GM12878 (cell line): ENCODE measurements at regions not wholly inside any gene's neighbourhood (a gene's known extent, or its start where the extent isn't known, plus 50 kb on each side); places are given as distances from the start of the nearest gene placed in this dataset.

Experiments
- ATAC-seq: fragments of 200-7000 bp; cut with Tn5 transposase; 3 replicates; pipeline ENCODE4 v1.9.1; 2020; ENCODE audit warnings: mild to moderate bottlenecking, moderate library complexity
- BruUV-seq: library from RNA; stranded (reverse); fragments of 400-500 nt; replicated peaks from 2 replicates; lab custom pipeline; 2021; lab: Mats Ljungman, UMichigan
- CTCF ChIA-PET: fragments of 300-600 bp; sonication (Branson Sonifier 250); formaldehyde crosslinking; extraction: SDS; loops from one replicate; lab custom pipeline; 2021; ENCODE audit warnings: inconsistent platforms; lab: Yijun Ruan, JAX
- POLR2A ChIA-PET: fragments of 350-600 bp; formaldehyde crosslinking; extraction: SDS; loops from one replicate; lab custom pipeline; 2021; ENCODE audit warnings: inconsistent platforms; lab: Charles Lee
- RAD21 ChIA-PET: fragments of 300-600 bp; sonication (Branson Sonifier 250); formaldehyde crosslinking; loops from one replicate; lab custom pipeline; 2023; ENCODE audit warnings: antibody characterized with exemption; ENCODE audit not compliant: unreplicated experiment; lab: Charles Lee
- SMC1A ChIA-PET: fragments of 300-600 bp; sonication (Branson Sonifier 250); formaldehyde crosslinking; loops from one replicate; lab custom pipeline; 2023; ENCODE audit not compliant: unreplicated experiment, uncharacterized antibody; lab: Charles Lee
- DNase-seq: peaks from one replicate; pipeline ENCODE4 v3.0.0-alpha.2; 2011; ENCODE audit warnings: low read depth, low spot score
- FAIRE-seq: peaks from 3 replicates; lab custom pipeline; 2011; peaks lifted over from hg19 to GRCh38; lab: Jason Lieb, UNC
- H2AFZ ChIP-seq: 2 replicates; pipeline ENCODE4 v1.6.0; 2011; ENCODE audit warnings: low read depth, low read length, control low read depth; ENCODE audit not compliant: control insufficient read depth
- H3K27ac ChIP-seq: 2 replicates; pipeline ENCODE4 v1.5.1; 2011; ENCODE audit warnings: control low read depth; ENCODE audit not compliant: control insufficient read depth, insufficient read depth
- H3K27me3 ChIP-seq, 2 experiments: replicated peaks in 1 of 2; 2 replicates each; pipeline versions ENCODE4 v1.6.0 to v1.6.1; 2011; ENCODE audit warnings: low read length in 1 of 2; ENCODE audit not compliant: control insufficient read depth in 2 of 2, insufficient read depth in 2 of 2
- H3K36me3 ChIP-seq, 2 experiments: 2 replicates each; pipeline ENCODE4 v1.5.1; 2011; ENCODE audit warnings: low read length in 1 of 2; ENCODE audit not compliant: control insufficient read depth in 2 of 2, insufficient read depth in 2 of 2
- H3K4me1 ChIP-seq: 2 replicates; pipeline ENCODE4 v1.6.1; 2011; ENCODE audit warnings: mild to moderate bottlenecking, low read length, moderate library complexity, mixed read lengths; ENCODE audit not compliant: control insufficient read depth, insufficient read depth
- H3K4me2 ChIP-seq: 2 replicates; pipeline ENCODE4 v1.6.0; 2011; ENCODE audit warnings: control low read depth; ENCODE audit not compliant: control insufficient read depth, insufficient read depth
- H3K4me3 ChIP-seq: fragments of 200-600 bp; sonication (generic); 2 replicates; pipeline ENCODE4 v1.5.1; 2016
- H3K79me2 ChIP-seq: 2 replicates; pipeline ENCODE4 v1.6.0; 2011; ENCODE audit warnings: low read length; ENCODE audit not compliant: control insufficient read depth, insufficient read depth
- H3K9ac ChIP-seq: 2 replicates; pipeline ENCODE4 v1.8.0; 2011; ENCODE audit warnings: low read length, control low read depth, mixed read lengths; ENCODE audit not compliant: control insufficient read depth, insufficient read depth
- H3K9me3 ChIP-seq: replicated peaks from 3 replicates; pipeline ENCODE4 v1.5.1; 2011; ENCODE audit warnings: mild to moderate bottlenecking, low read length; ENCODE audit not compliant: control insufficient read depth, insufficient read depth
- H4K20me1 ChIP-seq: 2 replicates; pipeline ENCODE4 v1.6.0; 2011; ENCODE audit not compliant: control insufficient read depth, insufficient read depth
- ATF7 ChIP-seq: fragments of 450-650 bp; IDR thresholded peaks from 2 replicates; pipeline ENCODE4 v1.6.1; 2016; ENCODE audit warnings: low read depth, mild to moderate bottlenecking
- CEBPB ChIP-seq, 2 experiments: fragments of 150-350 bp in 1 of 2; IDR thresholded peaks; 2 replicates each; pipeline ENCODE4 v1.6.1; 2012 to 2014; ENCODE audit warnings: low read depth in 2 of 2, low read length in 2 of 2, borderline replicate concordance in 1 of 2, inconsistent platforms in 1 of 2
- FOXK2 ChIP-seq: fragments of 450-650 bp; IDR thresholded peaks from 2 replicates; pipeline ENCODE4 v1.6.1; 2017; ENCODE audit warnings: mild to moderate bottlenecking, moderate library complexity
- JUNB ChIP-seq: IDR thresholded peaks from 2 replicates; pipeline ENCODE4 v1.6.1; 2016; ENCODE audit warnings: antibody characterized with exemption, mild to moderate bottlenecking
- LARP7 ChIP-seq: fragments of 450-650 bp; IDR thresholded peaks from 2 replicates; pipeline ENCODE4 v1.6.1; 2017; ENCODE audit warnings: mild to moderate bottlenecking
- MEF2B ChIP-seq: fragments of 450-650 bp; IDR thresholded peaks from 2 replicates; pipeline ENCODE4 v1.6.1; 2018; ENCODE audit warnings: mild to moderate bottlenecking, moderate library complexity; ENCODE audit not compliant: partially characterized antibody, poor library complexity, severe bottlenecking
- SIX5 ChIP-seq: IDR thresholded peaks from 2 replicates; pipeline ENCODE4 v1.6.1; 2011; ENCODE audit warnings: mild to moderate bottlenecking, low read depth, low read length, moderate library complexity; ENCODE audit not compliant: severe bottlenecking
- TAF1 ChIP-seq: IDR thresholded peaks from 2 replicates; pipeline ENCODE4 v1.6.1; 2011; ENCODE audit warnings: mild to moderate bottlenecking, low read depth, low read length, borderline replicate concordance
- TBL1XR1 ChIP-seq: IDR thresholded peaks from 2 replicates; pipeline ENCODE4 v1.6.1; 2012; ENCODE audit warnings: low read depth, low read length, improper control_type of control experiment
- WGBS: methylation state at CpG from one replicate; pipeline ENCODE4 v1.1.6; 2016; ENCODE audit warnings: low lambda C conversion rate; ENCODE audit not compliant: insufficient replicate concordance, insufficient coverage; ENCODE audit errors: missing lambda C conversion rate; 5-methylcytosine and 5-hydroxymethylcytosine counted together
- in situ Hi-C: fragments of 300-500 bp; cut with MboI; formaldehyde crosslinking; loops from 9 replicates; pipeline ENCODE4 v1.14.3; 2018; ENCODE audit warnings: mixed read lengths
- intact Hi-C: fragments of 100-400 bp; cut with micrococcal nuclease; formaldehyde crosslinking; loops from one replicate; pipeline ENCODE4 v1.14.2; 2022; ENCODE audit not compliant: unreplicated experiment

DNA sequence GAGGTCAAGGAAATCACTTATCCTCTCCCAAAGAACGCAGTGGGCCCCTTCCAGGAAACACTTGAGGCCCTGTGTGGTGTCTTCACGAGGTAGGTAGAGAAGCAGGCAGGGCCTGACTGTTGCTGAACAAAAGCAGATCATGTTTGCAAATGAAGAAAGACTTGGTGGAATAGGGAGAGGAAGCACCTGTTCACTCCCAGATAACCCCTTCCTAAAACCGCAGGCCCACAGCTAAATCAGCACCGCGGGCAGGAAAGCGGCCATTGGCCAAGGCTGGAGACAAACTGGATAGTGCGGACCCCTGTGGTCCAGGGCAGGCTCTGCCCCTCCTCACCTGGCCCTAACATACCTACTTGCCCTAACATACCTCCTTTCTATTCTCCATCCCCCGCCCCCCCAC, 64.9 kb upstream of the KLHL29 start:
- H3K9me3 ChIP-seq = no peaks in the 10 kb centered on the region
- H4K20me1 ChIP-seq = no peaks in the 10 kb centered on the region
- no peaks in the 10 kb centered on the region for H3K36me3 ChIP-seq
- in situ Hi-C loops (no loop called here), intact Hi-C loops (no loop called here)
- H3K27me3 ChIP-seq = peaks cover 3 to 8% of the 10 kb centered on the region in 2 experiments; a peak in 3 of 4 replicates
- DNase-seq = no peak
- no peak for ATAC-seq
- no peak for TF ChIP-seq CEBPB (IDR thresholded peaks at IDR 0.05; ENCODE audit: borderline replicate concordance in 1 of 2, low read depth in 2 of 2, low read length in 2 of 2)
- no peak for FAIRE-seq
- no peak overlapping the region for H3K4me3 ChIP-seq
- H3K4me2 ChIP-seq = no peak overlapping the region
- H3K79me2 ChIP-seq = no peaks in the 10 kb centered on the region
- no TSS peak for BruUV-seq
- H3K4me1 ChIP-seq = no peaks in the 10 kb centered on the region
- no peak overlapping the region for H2AFZ ChIP-seq
- RAD21 ChIA-PET = no interaction called here
- POLR2A ChIA-PET = no interaction called here
- no peak overlapping the region for H3K27ac ChIP-seq
- CTCF ChIA-PET = interaction anchor here (1.3 kb wide), 1 partner anchor 97 kb away, joined by 3 read pairs; no protein-coding TSS in a partner anchor
- 47% methylated on average over 8 of the region's 8 CpGs for WGBS
- no peak overlapping the region for H3K9ac ChIP-seq
- SMC1A ChIA-PET = no interaction called here

DNA sequence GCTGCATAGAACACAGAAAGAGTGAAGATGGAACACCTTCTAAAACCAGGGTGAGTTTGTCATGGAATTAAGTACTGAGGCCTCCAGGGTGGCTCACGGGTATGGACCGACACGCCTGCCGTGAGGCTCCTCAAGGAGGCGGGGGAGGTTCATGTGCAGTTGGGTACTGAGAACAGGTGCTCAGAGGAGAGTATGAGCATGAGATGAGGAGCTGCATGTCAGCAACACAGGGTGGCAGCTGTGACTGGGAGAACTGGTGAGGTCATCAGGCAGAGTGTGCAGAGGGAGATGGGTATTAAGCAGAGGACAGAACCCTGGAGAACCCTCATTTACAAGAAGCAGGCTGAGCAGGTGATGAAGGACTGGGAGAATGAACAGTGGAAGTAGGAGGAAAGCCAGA, 63.2 kb upstream of the KLHL29 start:
- in situ Hi-C loops (no loop called here), intact Hi-C loops (no loop called here)
- Histone ChIP-seq H3K79me2 (no peaks in the 10 kb centered on the region), H3K36me3 (no peaks in the 10 kb centered on the region), H3K4me3 (no peak overlapping the region), H3K9ac (no peak overlapping the region), H3K27ac (no peak overlapping the region), H3K27me3 (peaks cover 3 to 8% of the 10 kb centered on the region in 2 experiments; a peak in 3 of 4 replicates), H4K20me1 (no peaks in the 10 kb centered on the region), H3K4me1 (no peaks in the 10 kb centered on the region), H2AFZ (no peak overlapping the region), H3K9me3 (no peaks in the 10 kb centered on the region), H3K4me2 (no peak overlapping the region)
- DNase-seq = no peak
- no peak for FAIRE-seq
- no TSS peak for BruUV-seq
- SMC1A ChIA-PET = no interaction called here
- POLR2A ChIA-PET = no interaction called here
- CTCF ChIA-PET = interaction anchor here (1.0 kb wide), 1 partner anchor 9 kb away, joined by 4 read pairs; no protein-coding TSS in a partner anchor
- ATAC-seq = no peak
- RAD21 ChIA-PET = no interaction called here
- WGBS = 31% methylated on average over 5 of the region's 5 CpGs
- no peak for TF ChIP-seq ATF7
- TF ChIP-seq LARP7 = no peak
- no peak for TF ChIP-seq MEF2B
- no peak for TF ChIP-seq FOXK2
- no peak for TF ChIP-seq JUNB
- TF ChIP-seq SIX5 = no peak
- TF ChIP-seq TBL1XR1 = no peak
- TF ChIP-seq TAF1 = no peak
